NCI-H2107 treated with DMSO at 0.1 percent for 48 hours (cell line): ENCODE measurements at regions not wholly inside any gene's neighbourhood (a gene's known extent, or its start where the extent isn't known, plus 50 kb on each side); places are given as distances from the start of the nearest gene placed in this dataset.
"Not testable (repeated sequence)": the region's sequence is repeated elsewhere in the genome, so short reads cannot be mapped to it uniquely, and the experiment has no call there.

ENCODE experiments used
- DNase-seq: peaks from one replicate; lab custom pipeline; 2025; ENCODE audit not compliant: unreplicated experiment; lab: John Stamatoyannopoulos, UW

DNA sequence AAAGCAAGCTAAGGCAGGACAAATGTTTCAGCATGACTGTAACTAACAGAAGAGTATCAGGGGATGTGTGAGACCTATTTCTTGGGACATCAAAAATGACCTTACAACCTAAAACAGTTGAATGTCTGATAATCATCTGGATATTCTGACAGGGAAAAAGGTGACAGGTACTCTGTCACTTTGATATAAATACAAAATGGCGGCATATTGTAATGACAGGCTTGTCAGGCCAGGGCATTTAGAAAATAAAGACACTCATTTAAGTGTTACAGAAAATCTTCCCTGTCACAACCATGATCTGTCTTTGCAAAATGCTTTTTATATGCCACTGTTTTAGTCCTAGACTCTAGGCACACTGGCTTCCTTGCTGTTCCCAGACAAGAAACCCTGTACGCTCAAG lies 1033.3 kb upstream of the FLRT2 start:
- no peak for DNase-seq

DNA sequence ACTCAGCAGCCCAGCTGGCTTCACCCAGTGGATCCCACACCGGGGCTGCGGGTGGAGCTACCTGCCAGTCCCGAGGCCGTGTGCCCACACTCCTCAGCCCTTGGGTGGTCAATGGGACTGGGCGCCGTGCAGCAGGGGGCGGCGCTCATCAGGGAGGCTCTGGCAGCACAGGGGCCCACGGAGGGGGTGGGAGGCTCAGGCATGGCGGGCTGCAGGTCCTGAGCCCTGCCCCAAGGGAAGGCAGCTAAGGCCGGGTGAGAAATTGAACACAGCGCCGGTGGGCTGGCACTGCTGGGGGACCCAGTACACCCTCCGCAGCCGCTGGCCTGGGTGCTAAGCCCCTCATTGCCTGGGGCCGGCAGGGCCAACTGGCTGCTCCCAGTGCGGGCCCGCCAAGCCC lies 1017.1 kb upstream of the FLRT2 start:
- not testable (repeated sequence) for DNase-seq

DNA sequence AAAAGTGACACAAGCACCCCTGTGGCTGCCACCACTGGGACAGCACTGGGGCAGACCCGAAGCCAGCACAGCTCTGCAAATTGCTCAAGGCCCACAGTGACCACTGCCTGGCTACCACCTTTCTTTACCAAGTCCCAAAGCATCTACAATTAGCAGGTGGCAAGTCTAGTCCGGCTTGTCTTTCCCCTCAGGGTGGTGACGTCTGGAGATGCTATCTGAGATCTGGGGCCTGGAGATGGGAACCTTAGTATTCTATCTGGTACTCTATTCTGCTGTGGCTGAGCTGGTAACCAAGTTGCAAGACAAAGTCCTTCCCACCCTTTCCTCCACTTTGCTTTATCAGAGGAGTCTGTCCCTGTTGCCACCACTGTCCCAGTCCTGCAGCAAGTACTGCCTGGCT lies 1010.1 kb upstream of the FLRT2 start:
- no peak for DNase-seq

DNA sequence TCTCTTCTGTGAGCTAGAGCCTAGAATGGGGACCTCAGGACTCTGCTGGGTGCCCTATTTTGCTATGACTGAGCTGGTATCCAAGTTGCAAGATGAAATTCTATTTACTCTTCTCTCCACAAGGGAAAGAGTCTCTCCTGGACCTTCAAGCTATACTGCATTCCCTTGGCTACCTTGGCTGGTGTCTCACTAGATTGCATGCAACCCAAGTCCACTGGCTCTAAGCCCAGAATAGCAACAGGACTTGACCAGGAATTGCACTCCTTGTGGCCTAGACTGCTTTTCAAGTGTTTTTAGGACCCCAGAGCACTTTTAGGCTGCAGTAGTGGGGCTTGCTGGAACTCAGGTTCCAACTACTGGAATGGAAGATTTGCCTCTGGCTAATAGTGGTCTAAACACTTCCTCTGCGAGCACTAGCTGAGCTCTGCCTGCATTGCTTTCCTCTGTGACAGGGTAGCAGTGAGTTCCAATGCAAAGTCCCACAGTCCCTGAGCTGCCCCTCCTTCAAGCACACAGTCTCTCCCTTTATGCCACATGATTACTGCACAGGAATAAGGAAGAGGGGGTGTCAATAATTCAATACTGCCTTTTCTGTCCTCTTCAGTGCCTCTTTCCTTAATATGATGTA lies 1009.1 kb upstream of the FLRT2 start:
- no peak for DNase-seq

DNA sequence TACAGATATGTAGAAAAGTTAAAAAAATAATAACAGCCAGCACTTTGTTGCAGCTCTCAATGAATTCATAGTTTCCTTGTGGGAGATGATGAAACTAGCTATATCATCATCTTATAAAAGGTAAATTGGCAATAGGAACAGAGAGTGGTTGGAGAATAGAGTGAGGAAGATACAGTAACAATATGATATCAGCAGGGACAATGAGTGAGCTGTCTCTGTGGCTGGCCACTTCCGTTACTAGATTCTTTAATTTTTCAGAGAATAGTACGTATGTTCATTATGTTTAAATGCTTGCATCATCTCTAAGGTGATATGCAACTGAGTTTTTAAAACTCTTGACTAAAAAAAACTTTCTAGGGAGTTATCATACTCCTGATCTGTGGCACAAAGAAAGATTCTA lies 1006.2 kb upstream of the FLRT2 start:
- no peak for DNase-seq

DNA sequence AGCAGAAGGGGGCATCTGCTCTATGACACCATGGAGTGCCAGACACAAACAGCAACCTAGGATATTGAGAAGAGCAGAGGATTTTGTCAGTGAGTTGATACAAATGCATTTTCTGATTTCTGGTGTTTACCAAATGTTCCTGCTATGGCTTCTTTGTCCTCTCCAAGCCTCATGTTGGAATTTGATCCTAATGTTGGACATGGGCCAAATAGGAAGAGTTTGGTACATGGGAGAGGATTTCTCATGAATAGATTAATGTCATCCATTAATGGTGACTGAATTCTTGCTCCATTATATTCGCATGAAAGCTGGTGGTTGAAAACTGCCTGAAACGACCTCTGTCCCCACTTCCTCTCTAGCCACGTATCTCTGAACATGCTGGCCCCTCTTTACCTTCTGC lies 1002.2 kb upstream of the FLRT2 start:
- DNase-seq = peak; percentile 34

DNA sequence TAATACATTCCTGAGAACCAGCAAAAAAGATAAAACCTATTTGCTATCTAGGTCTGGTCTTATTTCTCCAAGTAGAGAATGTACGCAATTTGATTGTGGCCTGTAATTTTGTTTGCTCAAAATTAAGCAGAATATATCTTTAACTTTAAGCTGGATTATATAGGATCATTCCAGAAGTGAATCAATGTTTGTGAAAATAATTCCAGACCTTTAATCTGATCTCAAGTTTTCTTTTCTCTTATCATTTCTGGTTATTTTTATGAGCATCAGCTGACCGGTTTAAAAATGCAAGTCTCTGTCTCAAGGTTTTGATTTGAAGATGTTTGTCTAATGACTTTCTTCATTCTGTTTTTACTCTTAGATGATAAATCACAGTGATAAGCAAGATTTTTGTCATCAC lies 997.9 kb upstream of the FLRT2 start:
- DNase-seq = no peak

DNA sequence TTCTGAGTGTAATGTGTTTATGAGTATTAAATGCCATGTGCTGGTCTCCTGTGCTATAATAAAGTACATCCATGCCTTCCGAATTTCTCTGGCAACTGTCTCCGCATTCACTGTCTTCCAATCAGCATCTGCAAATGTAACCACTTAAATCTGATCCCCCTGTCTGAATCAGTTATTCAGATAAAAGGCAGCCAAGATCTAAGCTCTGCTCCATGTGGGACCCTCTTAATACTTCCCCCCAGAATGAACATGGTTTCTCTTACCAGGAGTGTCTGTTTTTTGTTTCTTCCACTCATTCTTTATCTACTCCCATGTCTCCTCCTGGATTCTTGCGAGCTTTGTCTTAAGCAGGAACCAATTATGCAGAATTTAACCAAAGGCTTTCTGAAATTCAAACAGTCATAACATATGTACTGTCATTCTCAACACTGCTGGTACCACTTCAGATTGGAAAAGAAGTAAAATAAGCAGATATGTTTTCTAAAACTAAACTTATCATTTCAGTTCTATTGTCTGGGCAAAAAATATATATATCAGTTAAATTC lies 996.7 kb upstream of the FLRT2 start:
- DNase-seq = no peak

DNA sequence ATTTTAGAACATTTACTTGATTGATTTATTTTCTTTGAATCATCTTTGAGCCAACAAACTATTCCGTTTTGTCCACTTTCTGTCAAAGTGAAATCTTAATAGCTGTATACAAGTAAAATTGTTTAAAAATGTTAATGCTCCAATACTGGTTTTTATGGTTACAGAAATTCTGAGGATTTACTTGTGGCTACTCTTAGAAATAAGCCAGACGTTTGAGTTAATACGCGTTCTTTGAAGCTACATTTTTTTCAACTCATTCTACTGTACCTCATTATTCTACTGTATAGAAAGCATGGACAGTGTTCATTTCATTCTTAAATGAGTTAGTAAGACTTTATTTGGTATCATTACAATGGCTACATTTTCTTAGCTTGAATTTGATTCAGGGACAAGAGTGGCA lies 996.2 kb upstream of the FLRT2 start:
- no peak for DNase-seq

DNA sequence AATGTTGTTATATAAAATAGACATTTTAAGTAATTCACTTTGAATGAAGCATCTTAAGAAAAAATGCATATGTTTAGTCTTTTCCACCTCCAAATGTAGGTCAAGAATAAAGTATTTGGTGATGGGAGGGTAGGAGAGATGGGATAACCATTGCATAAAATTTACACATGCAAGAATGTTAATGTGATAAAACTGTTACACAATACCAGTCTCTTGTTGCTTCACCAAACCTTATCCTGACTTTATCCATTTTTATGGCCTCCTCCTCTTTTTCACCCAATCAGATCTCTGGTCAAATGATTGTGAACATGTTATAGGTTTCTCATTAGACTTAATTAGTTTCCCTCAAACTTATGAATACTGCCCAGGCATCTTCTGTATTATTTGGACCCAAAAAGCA lies 994.5 kb upstream of the FLRT2 start:
- DNase-seq = no peak

DNA sequence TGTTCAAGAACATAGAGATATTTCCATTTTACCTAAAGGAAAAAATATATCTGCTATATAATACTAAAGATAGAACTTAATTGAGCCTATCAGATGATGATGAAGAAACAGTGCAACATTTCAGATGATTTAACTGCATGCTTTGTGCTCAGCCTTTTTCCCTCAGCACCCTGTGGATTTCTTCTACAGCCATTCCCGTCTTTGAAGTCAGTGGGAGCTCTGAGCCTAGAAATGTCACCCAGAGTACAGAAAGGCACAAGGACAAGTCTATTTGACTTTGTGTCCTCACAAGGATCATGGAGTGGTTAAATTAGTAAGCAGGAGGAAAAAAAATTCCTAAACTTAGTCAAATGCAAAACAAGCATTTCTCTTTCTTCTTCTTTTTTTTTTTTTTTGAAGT lies 994.0 kb upstream of the FLRT2 start:
- no peak for DNase-seq

DNA sequence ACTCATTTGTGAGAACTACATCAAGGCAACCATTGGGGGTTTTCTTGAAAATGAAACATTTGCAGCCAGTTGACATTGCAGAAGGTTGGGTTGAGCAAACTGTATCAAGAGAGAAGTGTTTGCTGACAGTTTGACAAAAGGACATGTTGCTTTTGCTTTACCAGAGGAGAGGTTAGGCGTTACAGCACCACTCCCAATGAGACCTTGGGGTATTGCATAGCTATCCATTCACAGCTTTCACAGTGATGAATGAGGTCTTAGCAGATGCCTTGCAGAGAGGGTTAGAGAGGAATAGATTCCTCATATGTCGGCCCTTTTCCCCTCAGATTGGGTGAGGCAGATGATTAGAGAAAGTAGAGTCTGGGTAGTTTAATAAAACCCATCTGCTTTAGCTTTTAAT lies 988.9 kb upstream of the FLRT2 start:
- DNase-seq = no peak

DNA sequence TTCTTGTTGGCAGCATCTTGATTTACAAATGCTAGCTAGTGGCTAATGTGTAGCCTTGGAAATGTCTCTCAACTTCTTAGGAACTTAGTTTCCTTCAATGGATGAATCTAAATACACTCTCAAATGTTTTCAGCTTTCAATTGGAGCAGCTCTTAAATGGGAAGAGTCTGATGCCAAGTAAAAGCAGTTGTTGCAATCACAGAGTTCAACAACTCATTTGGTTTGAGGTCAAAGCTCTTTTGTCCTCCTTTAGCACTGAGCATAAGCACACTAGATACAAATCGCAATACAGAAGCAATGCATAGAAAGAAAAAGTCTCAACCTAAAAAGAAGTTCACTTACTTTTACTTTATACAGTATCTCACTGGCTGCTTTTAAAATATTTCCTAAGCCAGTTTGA lies 986.1 kb upstream of the FLRT2 start:
- no peak for DNase-seq

DNA sequence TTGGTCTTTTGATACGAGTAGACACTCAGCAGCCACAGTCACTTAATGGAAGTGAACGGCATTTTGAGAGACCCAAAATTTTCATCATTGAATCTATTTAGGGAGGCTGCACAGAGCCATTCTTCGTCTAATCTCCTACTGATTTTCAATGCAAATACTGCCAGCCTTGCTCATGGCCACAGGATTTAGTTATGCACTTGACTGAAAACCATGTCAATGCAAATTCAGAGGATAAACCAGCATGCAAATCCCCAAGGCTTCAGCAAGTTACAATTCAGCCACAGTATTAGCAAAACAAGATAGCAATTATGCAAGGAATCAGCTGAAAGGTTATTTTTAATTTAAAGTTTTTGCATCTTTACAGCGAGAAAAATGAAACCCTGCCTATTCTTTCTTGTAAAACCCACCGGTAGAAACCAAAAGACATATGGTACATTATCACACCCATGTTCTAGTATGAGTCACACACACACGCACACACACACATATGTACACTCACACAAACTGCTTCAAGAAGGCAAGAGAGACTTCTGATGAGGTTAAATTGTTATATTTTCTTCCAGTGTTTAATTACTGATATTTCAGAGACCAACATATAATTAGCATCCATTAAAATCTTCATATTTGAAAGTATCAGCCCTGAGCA lies 985.3 kb upstream of the FLRT2 start:
- no peak for DNase-seq

DNA sequence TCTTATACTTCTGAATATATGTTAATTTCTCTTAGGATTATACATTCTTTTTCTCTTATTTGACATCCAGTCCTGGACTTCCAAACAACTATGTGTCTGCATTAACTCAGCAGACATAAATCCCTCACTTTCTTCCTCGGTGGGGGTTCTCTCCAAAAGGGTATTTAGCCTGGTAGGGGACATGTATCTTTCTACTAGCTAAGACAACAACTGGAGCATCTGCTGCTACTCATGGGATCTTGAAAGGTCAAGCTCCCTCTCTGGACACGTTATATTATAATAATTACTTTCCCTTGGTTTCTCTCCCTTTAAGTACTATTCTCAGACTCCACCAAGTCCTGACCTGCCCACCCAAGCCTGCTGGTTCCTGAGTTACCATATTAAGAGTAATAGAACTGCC lies 983.7 kb upstream of the FLRT2 start:
- DNase-seq = no peak

DNA sequence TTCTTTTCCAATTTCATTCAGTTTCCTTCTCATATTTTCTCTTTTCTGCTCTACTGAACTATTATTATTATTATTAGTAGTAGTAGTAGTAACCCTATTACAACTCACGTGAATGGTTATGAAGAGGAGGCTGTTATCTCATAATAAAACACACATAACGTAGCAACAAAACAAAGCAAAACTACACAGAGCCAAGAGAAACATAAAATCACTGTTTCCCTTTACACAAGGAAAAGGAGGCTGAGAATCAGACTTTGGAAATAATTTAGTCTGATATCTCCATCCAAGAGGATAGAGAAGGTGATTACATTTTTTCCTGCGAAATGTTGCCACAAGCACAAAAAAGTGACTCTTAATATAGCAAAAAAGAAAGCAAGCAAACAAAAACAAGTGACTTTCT lies 975.8 kb upstream of the FLRT2 start:
- DNase-seq = no peak

DNA sequence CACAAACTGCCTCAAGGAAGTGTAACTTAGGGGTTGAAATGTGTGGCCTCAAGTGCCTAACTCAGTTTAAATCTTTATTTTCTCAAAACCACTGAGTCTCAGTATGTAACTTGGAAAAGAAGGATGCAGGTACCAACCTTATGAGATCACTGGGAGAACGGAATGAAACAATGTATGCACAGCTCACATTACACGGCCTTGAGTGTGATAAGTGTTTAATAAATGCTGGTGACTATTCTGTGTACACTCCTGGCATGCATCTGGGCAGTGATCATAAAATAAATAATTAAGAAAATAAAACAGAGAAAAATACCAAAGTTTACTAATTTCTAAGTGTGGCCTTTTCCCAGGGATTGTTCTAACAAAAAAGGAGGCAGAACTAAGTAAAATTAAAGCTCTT lies 974.5 kb upstream of the FLRT2 start:
- no peak for DNase-seq

DNA sequence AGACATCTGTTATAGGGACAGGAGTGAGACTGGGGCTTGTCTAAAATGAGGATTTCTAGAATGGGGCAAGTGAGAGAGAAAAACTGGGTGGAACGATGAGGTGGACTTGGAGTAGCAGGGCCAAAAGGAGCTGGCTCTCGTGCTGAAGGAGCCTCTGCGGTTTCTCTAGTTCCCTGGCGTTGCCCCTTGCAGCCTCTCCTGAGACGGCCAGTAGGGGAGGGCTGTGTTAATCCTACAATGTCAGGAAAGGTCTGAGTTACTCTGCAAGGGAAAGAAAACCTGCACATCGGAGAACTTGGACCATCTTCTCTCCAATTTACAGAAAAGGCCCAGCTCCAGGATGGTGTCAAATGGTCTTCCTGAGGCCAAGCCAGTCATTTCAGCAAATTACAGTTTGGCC lies 963.8 kb upstream of the FLRT2 start:
- DNase-seq = no peak

DNA sequence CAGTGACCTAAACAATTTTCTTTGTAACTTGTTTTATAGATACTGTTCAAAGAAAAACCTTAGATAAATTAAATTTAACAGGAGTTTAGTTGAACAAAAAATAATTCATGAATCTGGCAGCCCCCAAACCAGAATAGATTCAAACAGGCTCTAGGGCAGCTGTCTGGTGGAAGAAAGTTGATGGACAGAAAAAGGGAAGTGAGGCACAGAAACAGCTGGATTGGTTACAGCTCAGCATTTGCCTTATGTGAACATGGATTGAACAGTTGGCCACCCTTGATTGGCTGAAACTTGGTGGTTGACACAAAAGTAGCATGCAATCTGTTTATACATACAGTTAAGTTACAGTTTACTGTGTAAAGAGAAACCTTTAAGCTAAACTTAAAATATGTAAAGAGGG lies 954.3 kb upstream of the FLRT2 start:
- no peak for DNase-seq

DNA sequence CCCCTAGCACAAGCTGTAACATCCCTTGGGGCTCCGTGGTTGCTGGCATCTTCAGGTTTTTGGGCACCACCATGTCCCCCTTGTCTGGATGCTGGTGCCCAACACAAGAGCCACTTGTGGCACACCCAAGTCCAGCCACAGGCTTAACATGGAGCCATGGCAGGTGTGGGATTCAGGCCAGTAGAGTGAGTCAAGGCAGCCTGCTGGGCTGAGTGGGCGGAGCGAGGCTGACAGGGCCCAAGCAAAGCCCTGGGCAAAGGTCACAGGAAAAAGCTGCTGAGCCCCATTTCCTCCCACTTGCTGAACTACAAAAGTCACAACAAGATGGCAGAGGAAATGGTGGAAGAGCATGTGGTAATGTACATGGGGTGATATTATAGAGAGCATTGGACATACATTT lies 950.7 kb upstream of the FLRT2 start:
- DNase-seq = no peak

DNA sequence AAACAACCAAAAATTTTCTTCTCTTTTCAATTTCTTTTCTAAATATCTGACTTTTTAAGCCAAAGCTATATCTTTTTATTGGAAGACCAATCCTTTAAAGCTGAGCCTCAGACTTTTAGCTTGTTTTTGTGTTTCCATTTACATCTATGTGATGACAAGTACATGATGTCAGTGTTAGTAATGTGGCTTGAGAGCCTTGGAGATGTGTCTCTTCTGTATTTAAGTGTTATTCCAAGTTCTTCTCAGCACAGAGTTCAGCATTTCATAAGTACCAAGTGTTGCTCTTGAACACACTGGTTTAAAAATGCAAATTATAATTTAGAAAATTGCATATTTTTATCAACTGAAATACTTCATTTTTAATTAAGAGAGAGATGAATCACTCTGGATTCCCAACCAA lies 948.9 kb upstream of the FLRT2 start:
- DNase-seq = no peak

DNA sequence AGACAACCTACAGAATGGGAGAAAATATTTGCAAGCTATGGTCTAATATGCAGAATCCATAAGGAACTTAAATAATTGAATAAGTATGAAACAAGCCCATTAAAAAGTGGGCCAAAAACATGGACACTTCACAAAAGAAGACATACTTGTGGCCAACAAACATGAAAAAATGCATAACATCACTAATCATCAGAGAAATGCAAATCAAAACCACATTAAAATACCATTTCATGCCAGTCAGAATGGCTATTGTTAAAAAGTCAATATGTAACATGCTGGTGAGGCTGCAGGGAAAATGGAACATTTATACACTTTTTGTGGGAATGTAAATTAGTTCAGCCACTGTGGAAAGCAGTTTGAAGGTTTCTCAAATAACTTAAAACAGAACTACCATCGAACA lies 945.4 kb upstream of the FLRT2 start:
- no peak for DNase-seq

DNA sequence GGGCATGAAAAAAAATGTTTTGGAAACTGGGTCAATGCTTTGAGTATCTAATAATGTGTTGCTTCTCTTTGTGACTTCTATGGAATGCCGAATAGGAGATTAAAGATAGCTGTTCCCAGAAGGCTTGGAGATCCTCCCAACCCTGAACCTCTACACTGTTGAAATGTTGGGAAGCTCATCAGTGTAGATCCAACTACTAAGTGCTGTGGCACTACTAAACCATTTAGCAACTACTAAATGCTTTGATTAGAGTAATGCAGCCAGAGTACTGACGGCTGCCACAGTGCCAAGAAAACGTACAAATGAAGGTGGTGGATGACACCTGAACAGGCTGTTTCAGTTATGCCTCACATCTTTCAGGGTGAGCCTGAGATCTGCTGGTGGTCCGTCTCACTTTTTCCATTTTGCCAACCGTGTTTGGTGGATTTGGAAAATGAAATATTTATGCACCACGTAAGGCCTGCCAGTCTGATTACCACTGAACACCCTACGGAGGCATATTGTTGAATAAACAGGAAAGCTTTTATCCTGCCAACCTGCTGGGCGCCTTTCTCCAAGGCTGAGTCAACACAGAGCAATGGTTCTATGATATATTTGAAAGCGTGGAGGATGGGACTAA lies 938.0 kb upstream of the FLRT2 start:
- DNase-seq = peak; percentile 31
